Osteoblast (primary cell): ENCODE measurements at regions not wholly inside any gene's neighbourhood (a gene's known extent, or its start where the extent isn't known, plus 50 kb on each side); places are given as distances from the start of the nearest gene placed in this dataset.

ENCODE experiments used
- DNase-seq: peaks from one replicate; pipeline ENCODE4 v3.0.0; 2011; ENCODE audit warnings: low spot score, mixed read lengths; ENCODE audit not compliant: insufficient read length; ENCODE audit errors: missing footprints
- H2AFZ ChIP-seq: 2 replicates; pipeline ENCODE4 v1.6.0; 2011; ENCODE audit warnings: mild to moderate bottlenecking, low read length
- H3K27ac ChIP-seq: 2 replicates; pipeline ENCODE4 v1.5.1; 2011; ENCODE audit warnings: mild to moderate bottlenecking, low read depth, low read length, moderate library complexity
- H3K27me3 ChIP-seq: 2 replicates; pipeline ENCODE4 v1.6.0; 2012; ENCODE audit warnings: mild to moderate bottlenecking, control low read depth, inconsistent platforms, low read length, moderate library complexity; ENCODE audit not compliant: insufficient read depth
- H3K36me3 ChIP-seq: 2 replicates; pipeline ENCODE4 v1.5.1; 2011; ENCODE audit warnings: mild to moderate bottlenecking, low read length, control low read depth, moderate library complexity; ENCODE audit not compliant: insufficient read depth
- H3K4me1 ChIP-seq: 2 replicates; pipeline ENCODE4 v1.5.1; 2011; ENCODE audit warnings: mild to moderate bottlenecking, low read length, control low read depth, moderate library complexity; ENCODE audit not compliant: insufficient read depth
- H3K4me2 ChIP-seq: 2 replicates; pipeline ENCODE4 v1.6.0; 2011; ENCODE audit warnings: mild to moderate bottlenecking, low read length; ENCODE audit not compliant: insufficient read depth
- H3K4me3 ChIP-seq: fragments of 200-600 bp; sonication (generic); 3 replicates; pipeline ENCODE4 v1.5.1; 2012; ENCODE audit warnings: mild to moderate bottlenecking, low read length, inconsistent platforms; ENCODE audit not compliant: insufficient read depth
- H3K79me2 ChIP-seq: 2 replicates; pipeline ENCODE4 v1.6.0; 2012; ENCODE audit warnings: mild to moderate bottlenecking, low read length, control low read depth, inconsistent platforms; ENCODE audit not compliant: insufficient read depth
- H3K9me3 ChIP-seq: 2 replicates; pipeline ENCODE4 v1.5.1; 2011; ENCODE audit warnings: low read depth, low read length, control low read depth
- H4K20me1 ChIP-seq: 2 replicates; pipeline ENCODE4 v1.6.0; 2012; ENCODE audit warnings: mild to moderate bottlenecking, low read length, control low read depth; ENCODE audit not compliant: insufficient read depth
- CTCF ChIP-seq: IDR thresholded peaks from 2 replicates; pipeline ENCODE4 v1.5.1; 2011; ENCODE audit warnings: mild to moderate bottlenecking, low read depth, low read length, moderate library complexity; ENCODE audit errors: extremely low read depth

DNA sequence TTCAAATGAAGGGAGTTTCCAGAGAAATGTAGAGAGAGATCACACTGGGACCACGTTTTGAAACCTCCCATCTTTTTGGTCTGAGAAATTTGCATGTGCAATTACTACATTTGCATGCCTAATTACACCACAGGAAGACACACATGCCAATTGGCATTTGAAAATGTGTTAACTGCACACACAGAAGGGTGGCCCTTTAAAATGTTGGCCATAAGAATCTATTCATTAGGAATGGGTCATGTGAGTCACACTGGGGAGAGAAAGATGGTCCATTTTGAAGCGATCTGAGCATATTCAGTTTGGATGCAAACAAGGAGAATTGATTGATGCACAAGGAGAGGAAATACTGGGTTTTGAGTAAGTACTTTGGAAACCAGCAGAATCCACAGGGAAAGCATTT is 1407.1 kb upstream of the ACVR2A start:
- no peak overlapping the region for H3K4me2 ChIP-seq
- H4K20me1 ChIP-seq, result no peaks in the 10 kb centered on the region
- no peak for DNase-seq
- no peaks in the 10 kb centered on the region for H3K4me1 ChIP-seq
- no peak overlapping the region for H3K27ac ChIP-seq
- H3K9me3 ChIP-seq, result no peaks in the 10 kb centered on the region
- H3K79me2 ChIP-seq, result no peaks in the 10 kb centered on the region
- no peaks in the 10 kb centered on the region for H3K27me3 ChIP-seq
- no peaks in the 10 kb centered on the region for H3K36me3 ChIP-seq
- no peak overlapping the region for H3K4me3 ChIP-seq
- no peak overlapping the region for H2AFZ ChIP-seq
- TF ChIP-seq CTCF, result no peak

DNA sequence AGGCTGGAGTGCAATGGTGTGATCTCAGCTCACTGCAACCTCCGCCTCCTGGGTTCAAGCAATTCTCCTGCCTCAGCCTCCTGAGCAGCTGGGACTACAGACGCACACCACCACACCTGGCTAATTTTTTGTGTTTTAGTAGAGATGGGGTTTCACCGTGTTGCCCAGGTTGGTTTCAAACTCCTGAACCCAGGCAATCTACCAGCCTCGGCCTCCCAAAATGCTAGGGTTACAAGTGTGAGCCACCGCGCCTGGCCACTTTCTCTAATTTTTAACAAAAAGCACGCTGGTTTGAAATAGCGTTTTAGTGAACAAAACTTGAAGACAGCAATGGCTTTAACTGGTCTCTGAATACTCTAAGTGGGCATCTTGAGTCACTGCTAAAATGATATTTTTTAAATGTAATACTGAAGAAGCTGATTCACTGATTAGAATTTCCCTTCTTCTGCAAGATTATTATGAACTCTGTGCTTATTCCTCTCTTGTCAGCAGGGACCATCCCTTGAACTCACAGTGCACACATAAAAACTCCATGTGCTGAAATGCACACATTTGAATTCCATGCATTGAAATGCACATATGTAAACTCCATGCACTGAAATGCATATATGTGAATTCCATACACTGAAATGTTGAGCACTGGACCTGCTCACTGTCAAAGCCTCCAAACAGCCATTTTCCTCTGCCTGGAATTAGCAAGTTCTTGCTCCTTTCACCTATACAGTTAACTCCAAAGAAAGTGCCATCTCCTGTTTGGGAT is 1411.5 kb upstream of the ACVR2A start:
- Histone ChIP-seq H3K27ac (no peak overlapping the region), H2AFZ (no peak overlapping the region), H3K36me3 (no peaks in the 10 kb centered on the region), H3K4me2 (no peak overlapping the region), H3K4me3 (no peak overlapping the region), H3K27me3 (no peaks in the 10 kb centered on the region), H3K9me3 (no peaks in the 10 kb centered on the region), H3K4me1 (no peaks in the 10 kb centered on the region), H3K79me2 (no peaks in the 10 kb centered on the region), H4K20me1 (no peaks in the 10 kb centered on the region)
- no peak for DNase-seq
- no peak for TF ChIP-seq CTCF

DNA sequence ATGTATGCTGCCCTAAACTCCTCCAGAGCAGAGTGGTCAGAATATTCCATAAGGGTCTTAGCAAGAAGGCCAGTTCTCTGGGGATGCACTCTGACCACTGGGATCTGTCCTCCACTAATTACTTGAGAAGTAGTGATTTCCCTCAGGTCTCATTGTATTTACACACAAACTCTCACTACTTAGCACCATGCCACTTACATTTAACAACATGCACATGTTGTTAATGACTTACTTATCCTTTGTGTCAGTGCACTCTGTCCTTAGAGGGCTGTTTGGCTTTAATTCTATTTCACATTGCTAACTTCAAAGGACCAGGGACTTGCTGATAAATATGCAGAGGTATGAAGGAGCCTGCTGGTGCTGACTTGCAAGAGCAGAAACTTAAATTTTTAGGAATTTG is 1415.5 kb upstream of the ACVR2A start:
- H2AFZ ChIP-seq, result no peak overlapping the region
- no peak for TF ChIP-seq CTCF
- H3K9me3 ChIP-seq, result no peaks in the 10 kb centered on the region
- no peak overlapping the region for H3K27ac ChIP-seq
- H3K4me1 ChIP-seq, result no peaks in the 10 kb centered on the region
- no peak overlapping the region for H3K4me3 ChIP-seq
- no peaks in the 10 kb centered on the region for H3K36me3 ChIP-seq
- no peak overlapping the region for H3K4me2 ChIP-seq
- H3K79me2 ChIP-seq, result no peaks in the 10 kb centered on the region
- DNase-seq, result no peak
- H4K20me1 ChIP-seq, result no peaks in the 10 kb centered on the region
- no peaks in the 10 kb centered on the region for H3K27me3 ChIP-seq

DNA sequence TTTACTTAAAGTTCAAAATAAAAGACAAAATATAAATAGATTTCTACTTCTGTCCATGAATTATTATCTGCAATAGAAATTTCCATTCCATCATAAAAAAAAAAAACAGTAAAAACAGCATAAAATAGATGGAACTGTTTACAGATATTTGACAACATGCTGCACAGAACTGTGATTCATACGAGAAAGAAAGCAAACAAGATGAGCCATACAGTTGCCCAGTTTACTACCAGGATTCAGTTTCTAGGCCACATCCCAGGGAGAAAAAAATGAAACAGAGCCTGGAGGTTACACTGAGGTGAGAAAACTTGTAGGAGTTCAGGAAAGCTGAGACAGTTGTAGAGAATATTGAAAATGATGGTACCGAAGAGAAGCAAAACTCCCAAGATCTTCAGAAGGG is 1426.9 kb upstream of the ACVR2A start:
- DNase-seq, result no peak
- no peaks in the 10 kb centered on the region for H3K36me3 ChIP-seq
- no peak for TF ChIP-seq CTCF
- H3K4me2 ChIP-seq, result no peak overlapping the region
- no peaks in the 10 kb centered on the region for H4K20me1 ChIP-seq
- H3K4me3 ChIP-seq, result no peak overlapping the region
- no peaks in the 10 kb centered on the region for H3K4me1 ChIP-seq
- no peak overlapping the region for H2AFZ ChIP-seq
- H3K27ac ChIP-seq, result no peak overlapping the region
- no peaks in the 10 kb centered on the region for H3K9me3 ChIP-seq
- H3K27me3 ChIP-seq, result no peaks in the 10 kb centered on the region
- H3K79me2 ChIP-seq, result no peaks in the 10 kb centered on the region
